Upper lobe of left lung (tissue), 4 donors: ENCODE measurements at regions not wholly inside any gene's neighbourhood (a gene's known extent, or its start where the extent isn't known, plus 50 kb on each side); places are given as distances from the start of the nearest gene placed in this dataset.

Experiments
- CTCF ChIP-seq, 6 experiments: fragments of 450-650 bp in 4 of 6; fragments of 200-600 bp in 2 of 6; sonication (generic) in 2 of 6; IDR thresholded peaks; one replicate each; pipeline ENCODE4 v1.5.1; 2016 to 2019; ENCODE audit warnings: antibody characterized with exemption in 6 of 6
- POLR2A ChIP-seq, 4 donors: fragments of 450-650 bp; IDR thresholded peaks; one replicate each; pipeline ENCODE4 v1.5.1; 2016 to 2017; ENCODE audit warnings: antibody characterized with exemption in 4 of 4, mild to moderate bottlenecking in 2 of 4
- POLR2AphosphoS5 ChIP-seq, 2 donors: sonication (generic); formaldehyde crosslinking; IDR thresholded peaks; one replicate each; pipeline ENCODE4 v1.5.1; 2017; ENCODE audit warnings: antibody characterized with exemption in 2 of 2

GRCh38 chr18:23373570-23373969 is 79.5 kb upstream of the RIOK3 start:
- TF ChIP-seq CTCF (IDR thresholded peaks at IDR 0.05) (no peak), POLR2AphosphoS5 (IDR thresholded peaks at IDR 0.05) (no peak), POLR2A (IDR thresholded peaks at IDR 0.05) (no peak)
